K562 (cell line): ENCODE measurements at regions not wholly inside any gene's neighbourhood (a gene's known extent, or its start where the extent isn't known, plus 50 kb on each side); places are given as distances from the start of the nearest gene placed in this dataset.

Source experiments
- CTCF ChIP-seq, 3 experiments: IDR thresholded peaks in 2 of 3; conservative IDR thresholded peaks in 1 of 3; 2 replicates each; pipeline ENCODE4 v1.5.1; 2011 to 2012; ENCODE audit warnings: low read length in 3 of 3, mild to moderate bottlenecking in 3 of 3, control low read depth in 2 of 3, improper control_type of control experiment in 1 of 3, inconsistent platforms in 1 of 3, low read depth in 1 of 3, mixed read lengths in 1 of 3, moderate library complexity in 1 of 3; ENCODE audit not compliant: insufficient read depth in 2 of 3
- IRF9 ChIP-seq: fragments of 450-650 bp; IDR thresholded peaks from 2 replicates; pipeline ENCODE4 v1.6.1; 2016; ENCODE audit warnings: missing biosample characterization, missing genetic modification characterization
- LCOR ChIP-seq: sonication (generic); formaldehyde crosslinking; IDR thresholded peaks from 2 replicates; pipeline ENCODE4 v1.8.0; 2022; ENCODE audit warnings: mild to moderate bottlenecking, missing genetic modification reagents
- POLR2AphosphoS2 ChIP-seq: IDR thresholded peaks from 2 replicates; pipeline ENCODE4 v1.6.1; 2012; ENCODE audit warnings: low read length, improper control_type of control experiment
- SRSF9 ChIP-seq: fragments of 200-400 bp; formaldehyde crosslinking; IDR thresholded peaks from 2 replicates; pipeline ENCODE4 v1.6.1; 2017; ENCODE audit warnings: low read depth, low read length, borderline replicate concordance
- TCF7 ChIP-seq: sonication (generic); IDR thresholded peaks from 2 replicates; pipeline ENCODE4 v1.6.1; 2016; ENCODE audit warnings: antibody characterized with exemption, borderline replicate concordance
- ZC3H4 ChIP-seq: sonication (generic); formaldehyde crosslinking; IDR thresholded peaks from 2 replicates; pipeline ENCODE4 v1.9.0; 2021; ENCODE audit warnings: missing genetic modification reagents, borderline replicate concordance
- ZNF175 ChIP-seq: fragments of 200-800 bp; sonication (Bioruptor generic); IDR thresholded peaks from 2 replicates; pipeline ENCODE4 v1.6.1; 2016; ENCODE audit warnings: low read depth, mild to moderate bottlenecking, missing genetic modification characterization, missing compliant biosample characterization
- ZNF436 ChIP-seq: fragments of 250-450, 450-650 bp; sonication (Bioruptor Pico); formaldehyde crosslinking; IDR thresholded peaks from 2 replicates; pipeline ENCODE4 v1.7.0; 2020; ENCODE audit warnings: mild to moderate bottlenecking

GRCh38 chr10:118930614-118931013 is 98.9 kb upstream of the NANOS1 start:
- TF ChIP-seq SRSF9 (no peak), IRF9 (no peak), TCF7 (no peak), CTCF (IDR thresholded peaks at IDR 0.05 in 2 of 3, conservative IDR thresholded peaks at IDR 0.05 in 1 of 3; ENCODE audit: insufficient read depth in 2 of 3, low read depth in 1 of 3, low read length in 3 of 3) (no peak), POLR2AphosphoS2 (no peak), ZNF175 (CRISPR knock-in tag) (no peak), ZNF436 (CRISPR knock-in tag) (no peak), ZC3H4 (CRISPR knock-in tag) (no peak), LCOR (CRISPR knock-in tag) (no peak)
